T-helper 2 cell treated with Interferon-gamma antibody and Interleukin-4, amounts not matched to agents 100 ng/mL and 5 ng/mL, for 36 hours (primary cell): ENCODE measurements at regions not wholly inside any gene's neighbourhood (a gene's known extent, or its start where the extent isn't known, plus 50 kb on each side); places are given as distances from the start of the nearest gene placed in this dataset.

Experiments
- intact Hi-C: fragments of 100-400 bp; cut with micrococcal nuclease; formaldehyde crosslinking; loops from one replicate; pipeline ENCODE4 v1.15.1; 2023

- intact Hi-C loops, result no loop called here
Measured at GRCh38 chr2:191601060-191601459, 76.9 kb upstream of the NABP1 start.

GRCh38 chr2:191604154-191604553, 73.8 kb upstream of the NABP1 start:
- intact Hi-C loops, result no loop called here

- intact Hi-C loops, result no loop called here
Measured at GRCh38 chr2:191607096-191607495, 70.8 kb upstream of the NABP1 start.

GRCh38 chr2:191610756-191611155, 67.2 kb upstream of the NABP1 start:
- intact Hi-C loops, result no loop called here

GRCh38 chr2:191611614-191612013, 66.3 kb upstream of the NABP1 start:
- intact Hi-C loops, result no loop called here

GRCh38 chr2:191612496-191612895, 65.4 kb upstream of the NABP1 start:
- intact Hi-C loops, result no loop called here

- intact Hi-C loops, result no loop called here
Measured at GRCh38 chr2:191614759-191615158, 63.2 kb upstream of the NABP1 start.

GRCh38 chr2:191615596-191615995, 62.3 kb upstream of the NABP1 start:
- intact Hi-C loops, result no loop called here

- intact Hi-C loops, result loop anchor here (1.0 to 2.0 kb wide), 3 partner anchors 20 to 59 kb away; no protein-coding TSS in a partner anchor
Measured at GRCh38 chr2:191617575-191617974, 60.4 kb upstream of the NABP1 start.

GRCh38 chr2:191618046-191618780, 59.7 kb upstream of the NABP1 start:
- intact Hi-C loops, result no loop called here

GRCh38 chr2:191618786-191619185, 59.1 kb upstream of the NABP1 start:
- intact Hi-C loops, result no loop called here

GRCh38 chr2:191620144-191620543, 57.8 kb upstream of the NABP1 start:
- intact Hi-C loops, result no loop called here

- intact Hi-C loops, result no loop called here
Measured at GRCh38 chr2:191622374-191623320, 55.3 kb upstream of the NABP1 start.

GRCh38 chr2:191625016-191625415, 52.9 kb upstream of the NABP1 start:
- intact Hi-C loops, result loop anchor here (1.0 to 2.0 kb wide), 2 partner anchors 52 to 55 kb away; no protein-coding TSS in a partner anchor

GRCh38 chr2:191625446-191625845, 52.5 kb upstream of the NABP1 start:
- intact Hi-C loops, result loop anchor here (1.0 to 2.0 kb wide), 2 partner anchors 51 to 55 kb away; no protein-coding TSS in a partner anchor

GRCh38 chr2:191626497-191627151, 51.3 kb upstream of the NABP1 start:
- intact Hi-C loops, result no loop called here

GRCh38 chr2:191627518-191627917, 50.4 kb upstream of the NABP1 start:
- intact Hi-C loops, result no loop called here
